Trophoblast cell (in vitro differentiated cells and primary cell): ENCODE measurements at regions not wholly inside any gene's neighbourhood (a gene's known extent, or its start where the extent isn't known, plus 50 kb on each side); places are given as distances from the start of the nearest gene placed in this dataset.

Source experiments
- DNase-seq, 2 donors: peaks; one replicate each; pipeline ENCODE4 v3.0.0-alpha.2; 2016
- H2AFZ ChIP-seq: 2 replicates; pipeline ENCODE4 v1.6.1; 2013; ENCODE audit warnings: low read length, moderate library complexity, mild to moderate bottlenecking; ENCODE audit not compliant: insufficient read depth, poor library complexity
- H2AK5ac ChIP-seq: 2 replicates; pipeline ENCODE4 v1.6.1; 2013; ENCODE audit warnings: mild to moderate bottlenecking, low read length
- H2BK120ac ChIP-seq: 2 replicates; pipeline ENCODE4 v1.6.1; 2013; ENCODE audit warnings: low read length, mild to moderate bottlenecking, moderate library complexity; ENCODE audit not compliant: insufficient read depth, poor library complexity
- H2BK12ac ChIP-seq: 2 replicates; pipeline ENCODE4 v1.6.1; 2013; ENCODE audit warnings: mild to moderate bottlenecking, low read length, moderate library complexity
- H2BK5ac ChIP-seq: 2 replicates; pipeline ENCODE4 v1.6.1; 2013; ENCODE audit warnings: low read length, low read depth, moderate library complexity, mild to moderate bottlenecking; ENCODE audit not compliant: poor library complexity
- H3K14ac ChIP-seq: 2 replicates; pipeline ENCODE4 v1.6.1; 2013; ENCODE audit warnings: mild to moderate bottlenecking, low read length
- H3K18ac ChIP-seq: 2 replicates; pipeline ENCODE4 v1.6.1; 2013; ENCODE audit warnings: mild to moderate bottlenecking, low read length
- H3K23ac ChIP-seq: 2 replicates; pipeline ENCODE4 v1.6.1; 2013; ENCODE audit warnings: low read length
- H3K27ac ChIP-seq: 2 replicates; pipeline ENCODE4 v1.5.1; 2013; ENCODE audit warnings: low read depth, mild to moderate bottlenecking, inconsistent platforms, low read length, moderate library complexity
- H3K27me3 ChIP-seq: 2 replicates; pipeline ENCODE4 v1.6.1; 2013; ENCODE audit warnings: inconsistent platforms, mild to moderate bottlenecking, low read length, moderate library complexity; ENCODE audit not compliant: insufficient read depth
- H3K36me3 ChIP-seq, 2 experiments: 1 replicate in 1 of 2; 2 replicates in 1 of 2; pipeline ENCODE4 v1.6.1; 2013; ENCODE audit warnings: low read length in 2 of 2, mild to moderate bottlenecking in 2 of 2, moderate library complexity in 1 of 2; ENCODE audit not compliant: insufficient read depth in 2 of 2, control insufficient read depth in 1 of 2
- H3K4ac ChIP-seq: 2 replicates; pipeline ENCODE4 v1.6.1; 2013; ENCODE audit warnings: low read depth, mild to moderate bottlenecking, low read length, moderate library complexity
- H3K4me1 ChIP-seq, 2 experiments: 1 replicate in 1 of 2; 2 replicates in 1 of 2; pipeline ENCODE4 v1.6.1; 2013; ENCODE audit warnings: low read length in 2 of 2, mild to moderate bottlenecking in 2 of 2, moderate library complexity in 1 of 2; ENCODE audit not compliant: insufficient read depth in 2 of 2, control insufficient read depth in 1 of 2
- H3K4me2 ChIP-seq: 2 replicates; pipeline ENCODE4 v1.6.1; 2013; ENCODE audit warnings: inconsistent platforms, mild to moderate bottlenecking, low read length, moderate library complexity
- H3K4me3 ChIP-seq: 2 replicates; pipeline ENCODE4 v1.5.1; 2013; ENCODE audit warnings: mild to moderate bottlenecking, low read depth, low read length, inconsistent platforms
- H3K79me1 ChIP-seq: one replicate; pipeline ENCODE4 v1.6.1; 2013; ENCODE audit warnings: low read length
- H3K79me2 ChIP-seq: 2 replicates; pipeline ENCODE4 v1.6.1; 2013; ENCODE audit warnings: low read length, mild to moderate bottlenecking; ENCODE audit not compliant: control insufficient read depth, insufficient read depth, poor library complexity
- H3K9ac ChIP-seq: 2 replicates; pipeline ENCODE4 v1.6.1; 2013; ENCODE audit warnings: mild to moderate bottlenecking, low read length
- H3K9me3 ChIP-seq: 2 replicates; pipeline ENCODE4 v1.6.1; 2013; ENCODE audit warnings: low read depth, mild to moderate bottlenecking, control low read depth, inconsistent platforms, low read length; ENCODE audit not compliant: insufficient read depth
- H4K12ac ChIP-seq: 2 replicates; pipeline ENCODE4 v1.6.1; 2013; ENCODE audit warnings: low read depth, mild to moderate bottlenecking, low read length, moderate library complexity
- H4K8ac ChIP-seq: 2 replicates; pipeline ENCODE4 v1.6.1; 2013; ENCODE audit warnings: low read depth, mild to moderate bottlenecking, low read length, moderate library complexity
- H4K91ac ChIP-seq: one replicate; pipeline ENCODE4 v1.6.1; 2013; ENCODE audit warnings: low read depth, mild to moderate bottlenecking, low read length, moderate library complexity
- WGBS: extraction: QIAGEN DNeasy Blood & Tissue Kit; methylation state at CpG from one replicate; pipeline ENCODE4 v1.1.7; 2013; ENCODE audit warnings: missing lambda C conversion rate; ENCODE audit not compliant: insufficient read length, insufficient coverage; ENCODE audit errors: extremely low coverage; 5-methylcytosine and 5-hydroxymethylcytosine counted together

- Histone ChIP-seq H4K8ac (no peak overlapping the region), H2BK5ac (no peak overlapping the region)
- no CpG with 5 or more reads among the region's 6 CpGs for WGBS
Observed at GRCh38 chr6:145227593-145227992, 507.7 kb downstream of the EPM2A start.

GRCh38 chr6:145228962-145229582, 506.2 kb downstream of the EPM2A start:
- WGBS, result no CpG with 5 or more reads among the region's 3 CpGs
- no peak overlapping the region for H3K4me3 ChIP-seq
- DNase-seq, result no peak
- H3K14ac ChIP-seq, result no peak overlapping the region
- no peak overlapping the region for H4K12ac ChIP-seq
- H3K36me3 ChIP-seq, result no peaks in the 10 kb centered on the region
- H2BK12ac ChIP-seq, result no peak overlapping the region
- H3K18ac ChIP-seq, result no peak overlapping the region
- H3K27me3 ChIP-seq, result no peaks in the 10 kb centered on the region
- H3K4me2 ChIP-seq, result no peak overlapping the region
- H2AFZ ChIP-seq, result no peak overlapping the region
- H3K9me3 ChIP-seq, result no peaks in the 10 kb centered on the region
- H2BK5ac ChIP-seq, result no peak overlapping the region
- H3K4ac ChIP-seq, result no peak overlapping the region
- no peak overlapping the region for H3K27ac ChIP-seq
- no peaks in the 10 kb centered on the region for H3K79me1 ChIP-seq
- no peaks in the 10 kb centered on the region for H3K4me1 ChIP-seq
- H3K9ac ChIP-seq, result no peak overlapping the region
- H3K23ac ChIP-seq, result no peak overlapping the region
- H2BK120ac ChIP-seq, result no peak overlapping the region
- no peak overlapping the region for H2AK5ac ChIP-seq
- no peak overlapping the region for H4K8ac ChIP-seq
- no peak overlapping the region for H4K91ac ChIP-seq
- H3K79me2 ChIP-seq, result no peaks in the 10 kb centered on the region

More at GRCh38 chr6:145227593-145227992, 507.7 kb downstream of the EPM2A start:
- Histone ChIP-seq H3K4me3 (no peak overlapping the region), H2BK120ac (no peak overlapping the region), H4K12ac (no peak overlapping the region), H3K18ac (no peak overlapping the region), H2AK5ac (no peak overlapping the region), H3K79me2 (no peaks in the 10 kb centered on the region), H3K36me3 (no peaks in the 10 kb centered on the region), H2BK12ac (no peak overlapping the region), H3K27me3 (no peaks in the 10 kb centered on the region), H3K4me1 (no peaks in the 10 kb centered on the region), H3K4ac (no peak overlapping the region), H3K9ac (no peak overlapping the region), H2AFZ (no peak overlapping the region), H3K4me2 (no peak overlapping the region), H3K9me3 (no peaks in the 10 kb centered on the region), H3K14ac (no peak overlapping the region), H3K23ac (no peak overlapping the region), H4K91ac (no peak overlapping the region), H3K79me1 (no peaks in the 10 kb centered on the region), H3K27ac (no peak overlapping the region)
- no peak for DNase-seq

GRCh38 chr6:145233955-145234354, 501.4 kb downstream of the EPM2A start:
- no peaks in the 10 kb centered on the region for H3K9me3 ChIP-seq
- H4K8ac ChIP-seq, result no peak overlapping the region
- no peak overlapping the region for H3K9ac ChIP-seq
- no peak overlapping the region for H3K14ac ChIP-seq
- H4K12ac ChIP-seq, result no peak overlapping the region
- no peak overlapping the region for H3K27ac ChIP-seq
- no peak overlapping the region for H3K4ac ChIP-seq
- no peak overlapping the region for H3K23ac ChIP-seq
- H2AK5ac ChIP-seq, result no peak overlapping the region
- H3K4me2 ChIP-seq, result no peak overlapping the region
- no peaks in the 10 kb centered on the region for H3K79me2 ChIP-seq
- peaks cover 0 to 1% of the 10 kb centered on the region in 2 experiments for H3K36me3 ChIP-seq
- H2BK5ac ChIP-seq, result no peak overlapping the region
- peaks cover 2% of the 10 kb centered on the region for H3K79me1 ChIP-seq
- H3K18ac ChIP-seq, result no peak overlapping the region
- no peak overlapping the region for H2AFZ ChIP-seq
- H4K91ac ChIP-seq, result no peak overlapping the region
- no peak for DNase-seq
- no peaks in the 10 kb centered on the region for H3K27me3 ChIP-seq
- H2BK12ac ChIP-seq, result no peak overlapping the region
- no peaks in the 10 kb centered on the region for H3K4me1 ChIP-seq
- H2BK120ac ChIP-seq, result no peak overlapping the region
- H3K4me3 ChIP-seq, result no peak overlapping the region
- WGBS, result no CpG with 5 or more reads among the region's 2 CpGs

- H4K91ac ChIP-seq, result no peak overlapping the region
- no peak overlapping the region for H3K4me3 ChIP-seq
- no peak overlapping the region for H2AFZ ChIP-seq
- no peak overlapping the region for H3K27ac ChIP-seq
- H2BK120ac ChIP-seq, result no peak overlapping the region
- no peak overlapping the region for H2BK5ac ChIP-seq
- no peak overlapping the region for H3K18ac ChIP-seq
- H3K14ac ChIP-seq, result no peak overlapping the region
- H2BK12ac ChIP-seq, result no peak overlapping the region
- H3K23ac ChIP-seq, result no peak overlapping the region
- H4K8ac ChIP-seq, result no peak overlapping the region
- no peak overlapping the region for H3K4ac ChIP-seq
- DNase-seq, result no peak
- H3K79me2 ChIP-seq, result no peaks in the 10 kb centered on the region
- no peaks in the 10 kb centered on the region for H3K4me1 ChIP-seq
- peaks cover 2% of the 10 kb centered on the region for H3K79me1 ChIP-seq
- peaks cover 0 to 1% of the 10 kb centered on the region in 2 experiments for H3K36me3 ChIP-seq
- no peaks in the 10 kb centered on the region for H3K9me3 ChIP-seq
- H3K4me2 ChIP-seq, result no peak overlapping the region
- WGBS, result no CpG with 5 or more reads among the region's 1 CpG
- no peak overlapping the region for H2AK5ac ChIP-seq
- H4K12ac ChIP-seq, result no peak overlapping the region
- H3K9ac ChIP-seq, result no peak overlapping the region
- H3K27me3 ChIP-seq, result no peaks in the 10 kb centered on the region
Observed at GRCh38 chr6:145235207-145235606, 500.1 kb downstream of the EPM2A start.
